ENCODE measurements at regions not wholly inside any gene's neighbourhood (a gene's known extent, or its start where the extent isn't known, plus 50 kb on each side); places are given as distances from the start of the nearest gene placed in this dataset.
"Not testable (repeated sequence)": the region's sequence is repeated elsewhere in the genome, so short reads cannot be mapped to it uniquely, and the experiment has no call there.

DNA sequence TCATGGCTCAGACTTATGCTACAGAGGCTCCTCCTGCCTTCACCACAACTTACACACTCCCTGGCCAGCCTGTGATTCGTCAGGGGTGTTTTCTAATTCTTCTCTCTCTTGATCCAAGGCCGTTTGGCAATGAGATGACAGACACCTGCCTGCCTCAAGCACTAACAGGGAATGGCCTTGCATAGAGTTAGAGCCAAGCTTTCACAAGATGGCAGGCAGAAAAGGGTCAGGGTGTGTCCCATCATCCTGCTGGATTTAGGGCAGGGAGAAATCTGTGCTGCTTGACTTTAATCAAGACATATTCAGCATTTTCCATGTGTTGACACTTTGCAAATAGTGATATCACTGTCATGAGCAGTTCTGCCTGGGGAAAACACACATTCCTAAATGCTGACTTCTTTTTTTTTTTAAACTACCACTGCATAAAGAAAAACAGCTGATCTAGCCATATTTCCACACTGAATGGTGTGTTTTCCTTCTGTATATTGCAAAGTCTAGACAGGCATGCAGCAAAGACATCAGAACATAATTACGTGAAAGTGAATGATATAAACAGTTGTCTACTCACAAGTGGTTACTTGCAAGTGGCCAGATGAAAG, 95.0 kb upstream of the SLC25A48 start:
- TF ChIP-seq CTCF (IDR thresholded peaks at IDR 0.05; ENCODE audit: insufficient read depth, low read length, poor library complexity, severe bottlenecking): no peak
- H3K36me3 ChIP-seq (ENCODE audit: control insufficient read depth, insufficient read depth, low read length): no peaks in the 10 kb centered on the region
- DNase-seq (ENCODE audit: low read depth): no peak
- H3K27me3 ChIP-seq (ENCODE audit: control insufficient read depth, insufficient read depth, low read length): no peaks in the 10 kb centered on the region
- no peak overlapping the region for H3K4me3 ChIP-seq (ENCODE audit: low read depth, low read length)

- TF ChIP-seq CTCF (IDR thresholded peaks at IDR 0.05; ENCODE audit: insufficient read depth, low read length, poor library complexity, severe bottlenecking): no peak
- DNase-seq (ENCODE audit: low read depth): no peak
- H3K4me3 ChIP-seq (ENCODE audit: low read depth, low read length): no peak overlapping the region
Measured at GRCh38 chr5:135738564-135738875, 95.9 kb upstream of the SLC25A48 start.

DNA sequence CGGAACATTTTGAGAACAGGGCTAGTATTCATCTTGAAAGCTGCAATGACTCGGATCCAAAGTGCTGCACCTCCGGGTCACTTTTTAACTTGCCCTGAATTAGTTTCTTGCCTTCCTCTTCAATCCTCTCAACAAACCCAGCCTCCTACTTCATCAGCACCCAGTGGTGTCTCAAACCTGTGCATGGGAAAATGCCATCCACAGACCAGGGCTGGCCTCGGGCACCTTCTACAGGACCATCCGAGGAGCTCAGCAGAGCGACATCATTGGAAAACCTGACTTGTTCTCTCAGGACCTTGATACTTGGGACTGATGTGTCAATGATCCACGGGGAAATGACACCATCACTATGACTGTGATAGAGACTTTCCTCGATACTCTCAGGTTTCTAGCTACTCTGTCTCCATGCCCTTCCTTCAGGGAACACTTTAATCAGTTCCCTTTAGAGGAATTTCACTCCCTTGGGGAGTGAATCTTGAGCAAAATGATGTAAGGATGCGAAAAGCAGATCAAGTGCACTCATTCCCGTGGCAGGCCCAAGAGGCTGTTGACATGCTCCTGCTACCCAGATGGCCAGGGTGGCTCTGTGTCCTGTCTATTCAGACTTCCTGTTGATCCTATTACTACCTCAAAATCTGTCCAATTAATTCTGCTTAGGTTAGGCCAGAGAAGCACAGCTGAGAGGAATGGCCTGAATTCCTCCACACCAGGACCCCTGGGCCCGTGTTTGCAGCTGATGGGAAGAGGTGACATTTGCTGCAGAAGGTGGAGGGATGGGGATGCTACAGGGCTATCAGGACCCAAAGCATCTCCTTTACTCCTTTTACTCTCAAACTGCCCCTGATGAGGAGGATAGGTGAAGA, 96.5 kb upstream of the SLC25A48 start:
- no peak for TF ChIP-seq CTCF (IDR thresholded peaks at IDR 0.05; ENCODE audit: insufficient read depth, low read length, poor library complexity, severe bottlenecking)
- Histone ChIP-seq H3K27me3 (ENCODE audit: control insufficient read depth, insufficient read depth, low read length) (no peaks in the 10 kb centered on the region), H3K36me3 (ENCODE audit: control insufficient read depth, insufficient read depth, low read length) (no peaks in the 10 kb centered on the region), H3K4me3 (ENCODE audit: low read depth, low read length) (no peak overlapping the region)
- DNase-seq (ENCODE audit: low read depth): no peak

More at GRCh38 chr5:135738564-135738875, 95.9 kb upstream of the SLC25A48 start:
- no peaks in the 10 kb centered on the region for H3K36me3 ChIP-seq (ENCODE audit: control insufficient read depth, insufficient read depth, low read length)
- no peaks in the 10 kb centered on the region for H3K27me3 ChIP-seq (ENCODE audit: control insufficient read depth, insufficient read depth, low read length)

DNA sequence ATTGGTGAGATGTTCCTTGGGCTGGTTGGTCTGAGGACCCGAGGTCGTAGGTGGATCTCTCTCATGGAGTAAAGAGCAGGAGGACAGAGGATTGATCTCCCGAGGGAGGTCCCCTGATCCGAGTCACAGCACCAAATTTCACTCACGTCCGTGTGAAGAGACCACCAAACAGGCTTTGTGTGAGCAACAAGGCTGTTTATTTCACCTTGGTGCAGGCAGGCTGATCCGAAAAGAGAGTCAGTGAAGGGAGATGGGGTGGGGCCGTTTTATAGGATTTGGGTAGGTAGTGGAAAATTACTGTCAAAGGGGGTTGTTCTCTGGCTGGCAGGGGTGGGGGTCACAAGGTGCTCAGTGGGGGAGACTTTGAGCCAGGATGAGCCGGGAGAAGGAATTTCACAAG, 97.5 kb upstream of the SLC25A48 start:
- H3K36me3 ChIP-seq (ENCODE audit: control insufficient read depth, insufficient read depth, low read length); DNase-seq (ENCODE audit: low read depth); H3K4me3 ChIP-seq (ENCODE audit: low read depth, low read length); H3K27me3 ChIP-seq (ENCODE audit: control insufficient read depth, insufficient read depth, low read length): not testable (repeated sequence)

- no peak for TF ChIP-seq CTCF (IDR thresholded peaks at IDR 0.05; ENCODE audit: insufficient read depth, low read length, poor library complexity, severe bottlenecking)
- H3K4me3 ChIP-seq (ENCODE audit: low read depth, low read length): no peak overlapping the region
- H3K27me3 ChIP-seq (ENCODE audit: control insufficient read depth, insufficient read depth, low read length): no peaks in the 10 kb centered on the region
- no peaks in the 10 kb centered on the region for H3K36me3 ChIP-seq (ENCODE audit: control insufficient read depth, insufficient read depth, low read length)
- DNase-seq (ENCODE audit: low read depth): no peak
Measured at GRCh38 chr5:135735831-135736230, 98.6 kb upstream of the SLC25A48 start.

DNA sequence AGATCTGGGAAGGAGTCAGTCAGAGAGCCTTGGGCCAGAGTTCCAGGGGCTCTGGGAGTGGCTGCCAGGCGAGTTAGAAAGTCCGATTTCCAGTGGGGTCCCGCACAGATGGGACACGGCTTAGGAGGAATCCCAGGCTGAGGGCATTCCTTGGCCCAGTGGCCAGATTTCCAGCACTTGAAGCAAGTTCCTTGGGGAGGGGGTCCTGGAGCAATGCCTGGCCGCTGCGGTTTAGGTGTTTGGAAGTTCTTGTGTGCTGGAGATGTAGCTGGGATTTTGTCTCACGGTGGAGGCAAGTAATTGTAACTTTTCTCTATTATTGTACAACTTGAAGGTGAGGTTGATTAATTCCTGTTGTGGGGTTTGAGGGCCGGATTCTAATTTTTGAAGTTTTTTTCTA, 99.5 kb upstream of the SLC25A48 start:
- not testable (repeated sequence) for H3K4me3 ChIP-seq (ENCODE audit: low read depth, low read length); H3K36me3 ChIP-seq (ENCODE audit: control insufficient read depth, insufficient read depth, low read length); H3K27me3 ChIP-seq (ENCODE audit: control insufficient read depth, insufficient read depth, low read length); DNase-seq (ENCODE audit: low read depth)

DNA sequence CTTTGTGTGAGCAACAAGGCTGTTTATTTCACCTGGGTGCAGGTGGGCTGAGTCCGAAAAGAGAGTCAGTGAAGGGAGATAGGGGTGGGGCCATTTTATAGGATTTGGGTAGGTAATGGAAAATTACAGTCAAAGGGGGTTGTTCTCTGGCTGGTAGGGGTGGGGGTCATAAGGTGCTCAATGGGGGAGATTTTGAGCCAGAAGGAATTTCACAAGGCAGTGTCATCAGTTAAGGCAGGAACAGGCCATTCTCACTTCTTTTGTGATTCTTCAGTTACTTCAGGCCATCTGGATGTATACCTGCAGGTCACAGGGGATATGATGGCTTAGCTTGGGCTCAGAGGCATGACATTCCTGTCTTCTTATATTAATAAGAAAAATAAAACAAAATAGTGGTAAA, 103.4 kb upstream of the SLC25A48 start:
- H3K27me3 ChIP-seq (ENCODE audit: control insufficient read depth, insufficient read depth, low read length); H3K36me3 ChIP-seq (ENCODE audit: control insufficient read depth, insufficient read depth, low read length); DNase-seq (ENCODE audit: low read depth); H3K4me3 ChIP-seq (ENCODE audit: low read depth, low read length): not testable (repeated sequence)

- H3K27me3 ChIP-seq (ENCODE audit: control insufficient read depth, insufficient read depth, low read length); DNase-seq (ENCODE audit: low read depth); H3K4me3 ChIP-seq (ENCODE audit: low read depth, low read length); H3K36me3 ChIP-seq (ENCODE audit: control insufficient read depth, insufficient read depth, low read length): not testable (repeated sequence)
Measured at GRCh38 chr5:135730161-135730560, 104.3 kb upstream of the SLC25A48 start.
